ENCODE measurements at regions not wholly inside any gene's neighbourhood (a gene's known extent, or its start where the extent isn't known, plus 50 kb on each side); places are given as distances from the start of the nearest gene placed in this dataset.

GRCh38 chr13:81488021-81488420 lies 1147.1 kb upstream of the SPRY2 start:
- no peak for TF ChIP-seq RAD21 (IDR thresholded peaks at IDR 0.05)
- TF ChIP-seq YY1 (IDR thresholded peaks at IDR 0.05): no peak
- no peak for TF ChIP-seq CTCF (IDR thresholded peaks at IDR 0.05; ENCODE audit: low read depth, low read length, missing input control)
- TF ChIP-seq HNF4A (conservative IDR thresholded peaks at IDR 0.05): no peak
- TF ChIP-seq FOXA1 (IDR thresholded peaks at IDR 0.05): no peak
- no peak for TF ChIP-seq JUND (IDR thresholded peaks at IDR 0.05)
- no peak for TF ChIP-seq ZBTB33 (IDR thresholded peaks at IDR 0.05)
- TF ChIP-seq TAF1 (conservative IDR thresholded peaks at IDR 0.05): no peak
- TF ChIP-seq GABPA (IDR thresholded peaks at IDR 0.05 in 1 of 2, conservative IDR thresholded peaks at IDR 0.05 in 1 of 2): no peak
- TF ChIP-seq ATF3 (IDR thresholded peaks at IDR 0.05): no peak
- no peak for TF ChIP-seq MAX (IDR thresholded peaks at IDR 0.05)
- no peak for TF ChIP-seq REST (IDR thresholded peaks at IDR 0.05)
